ENCODE measurements at regions not wholly inside any gene's neighbourhood (a gene's known extent, or its start where the extent isn't known, plus 50 kb on each side); places are given as distances from the start of the nearest gene placed in this dataset.

DNA sequence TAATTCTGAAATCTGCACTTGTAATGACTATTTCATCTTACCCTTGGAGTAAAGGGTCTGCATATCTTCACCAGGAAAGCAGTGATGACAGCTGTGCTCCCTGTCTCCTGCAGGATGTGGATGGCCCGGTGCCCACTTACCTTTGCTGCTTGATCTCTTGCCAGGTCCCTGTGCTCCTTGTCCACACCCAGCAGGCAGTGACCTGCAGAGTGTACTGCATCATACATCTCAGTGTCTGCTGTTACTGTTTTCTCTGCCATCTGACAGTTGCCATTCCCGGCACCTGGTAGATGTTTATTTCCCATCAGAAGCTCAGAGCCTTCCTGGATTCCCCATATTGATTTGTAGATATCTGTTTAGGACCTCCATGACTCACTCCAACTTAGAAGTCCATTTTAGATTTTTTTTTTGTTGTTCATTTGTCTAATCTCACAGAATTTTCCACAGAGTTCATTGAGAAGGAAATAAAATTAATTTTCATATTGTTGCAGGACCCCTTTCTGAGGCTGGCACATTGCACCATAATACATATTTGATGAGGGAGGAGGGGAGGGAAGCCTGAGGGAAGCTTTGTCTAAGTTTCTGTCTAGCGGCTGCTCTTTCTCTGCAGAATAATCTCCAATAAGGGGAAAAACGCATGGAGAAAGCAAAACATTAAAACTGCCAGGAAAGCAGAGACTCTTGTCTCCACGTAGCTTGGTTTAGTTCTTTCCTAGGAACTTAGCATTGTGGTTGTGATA is 697.5 kb upstream of the RAB6C start:
- H3K4me3 ChIP-seq (ENCODE audit: low read depth, low read length), result no peak overlapping the region

DNA sequence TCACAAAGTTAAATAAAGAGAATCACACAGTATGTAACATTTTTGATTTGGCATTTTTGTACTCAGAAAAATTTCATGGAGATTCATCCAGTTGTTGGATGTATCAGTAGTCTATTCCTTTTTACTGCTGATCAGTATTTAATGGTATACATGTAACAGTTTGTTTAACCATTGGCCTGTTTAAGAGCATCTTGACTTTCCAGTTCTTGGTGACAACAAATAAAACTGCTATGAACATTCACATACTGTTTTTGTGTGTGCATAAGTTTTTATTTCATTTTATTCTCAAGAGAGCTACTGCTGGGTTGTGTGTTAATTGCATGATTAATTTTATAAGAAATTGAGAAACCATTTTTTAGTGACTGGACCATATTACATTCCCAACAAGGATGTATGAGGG is 694.5 kb upstream of the RAB6C start:
- H3K4me3 ChIP-seq (ENCODE audit: low read depth, low read length), result no peak overlapping the region

DNA sequence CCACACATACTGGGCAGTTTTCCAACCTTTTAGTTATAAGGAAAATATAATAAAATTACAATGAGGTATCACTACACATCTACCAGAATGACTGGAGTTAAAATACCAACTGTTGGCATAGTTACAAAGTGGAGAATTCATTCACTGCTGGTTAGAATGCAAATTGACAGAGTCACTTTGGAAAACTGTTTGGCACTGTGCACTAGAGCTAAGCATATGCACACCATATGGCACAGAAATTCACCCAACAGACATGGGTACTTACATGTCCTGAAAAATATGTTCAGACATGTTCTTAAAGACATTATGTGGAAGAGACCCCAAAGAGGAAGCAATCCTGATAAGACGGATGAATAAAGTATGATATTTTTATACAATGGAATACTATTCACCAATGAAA is 686.1 kb upstream of the RAB6C start:
- no peak overlapping the region for H3K4me3 ChIP-seq (ENCODE audit: low read depth, low read length)

DNA sequence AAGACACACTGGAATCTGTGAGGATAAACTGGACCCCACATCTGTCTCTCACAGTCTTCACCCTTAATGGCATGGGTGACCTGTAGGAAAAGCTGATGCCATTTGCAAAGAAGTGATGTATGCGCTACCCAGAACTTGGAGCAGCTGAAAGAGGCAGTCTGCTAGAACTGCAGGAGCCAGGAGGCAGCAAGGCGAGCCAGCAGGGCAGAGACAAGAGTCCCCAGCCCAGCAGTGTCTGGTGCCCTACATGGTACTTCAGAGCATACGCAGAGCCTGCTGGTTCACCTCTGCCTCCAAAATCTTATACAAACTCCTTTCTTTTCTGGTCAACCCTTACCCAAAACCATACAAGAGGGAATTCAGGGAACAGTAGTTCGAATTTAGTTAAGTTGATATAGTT is 683.1 kb upstream of the RAB6C start:
- no peak overlapping the region for H3K4me3 ChIP-seq (ENCODE audit: low read depth, low read length)

DNA sequence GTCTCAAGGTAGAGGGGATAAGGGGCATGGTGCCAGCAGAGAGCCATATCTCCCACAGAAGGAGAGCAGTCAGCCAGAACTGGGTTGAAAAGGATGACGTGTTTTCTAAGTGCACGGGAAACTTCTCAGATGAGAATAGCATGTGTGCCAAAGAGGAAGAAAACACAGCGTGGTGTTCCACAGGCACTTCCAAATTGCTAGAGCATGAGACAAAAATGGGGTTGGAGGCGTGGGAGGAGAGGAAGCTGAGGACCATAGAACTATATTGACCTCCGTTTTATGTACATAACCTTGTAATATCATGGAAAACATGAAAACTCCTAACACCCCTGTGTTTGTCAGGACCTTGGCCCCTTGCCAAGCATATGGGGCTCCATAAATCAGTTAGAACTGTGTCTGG is 682.7 kb upstream of the RAB6C start:
- H3K4me3 ChIP-seq (ENCODE audit: low read depth, low read length), result no peak overlapping the region

DNA sequence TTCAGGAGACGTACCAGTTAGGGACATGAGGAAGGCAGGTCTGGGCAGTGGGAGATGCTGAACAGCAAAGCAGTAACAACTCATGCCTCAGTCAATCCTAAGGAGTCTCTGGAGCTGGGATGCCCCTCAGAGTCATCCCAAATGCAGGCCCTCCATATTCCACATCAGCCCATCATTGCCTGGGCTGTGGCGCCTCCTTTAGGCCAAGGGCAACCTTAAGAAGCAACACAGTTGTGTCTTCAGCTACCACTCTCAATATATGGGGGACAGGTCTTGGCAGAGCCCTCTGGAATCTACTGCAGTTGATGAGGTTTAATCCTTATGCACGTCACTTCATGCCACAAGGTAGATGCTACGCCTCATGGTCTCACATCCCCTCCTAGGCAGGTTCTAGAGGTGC is 682.0 kb upstream of the RAB6C start:
- no peak overlapping the region for H3K4me3 ChIP-seq (ENCODE audit: low read depth, low read length)

DNA sequence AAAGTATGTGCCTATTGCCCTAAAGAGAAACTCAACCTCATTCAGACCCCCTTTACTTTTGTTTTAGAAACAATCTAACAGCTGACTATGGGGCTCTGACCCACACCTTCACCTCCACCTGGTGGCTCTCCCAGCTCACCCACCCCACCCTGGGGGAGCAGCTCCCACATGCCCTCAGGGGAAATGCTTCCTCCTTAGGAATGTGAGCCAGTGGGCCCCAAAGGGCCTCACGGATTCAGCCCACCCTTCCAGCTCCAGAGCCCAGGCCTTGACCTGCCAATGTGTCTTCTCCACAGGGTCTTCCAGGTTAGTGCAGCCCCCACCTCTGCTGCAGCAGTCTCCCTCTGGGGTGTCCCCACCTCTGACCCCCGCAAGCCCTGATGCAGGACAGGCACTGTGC is 680.1 kb upstream of the RAB6C start:
- H3K4me3 ChIP-seq (ENCODE audit: low read depth, low read length), result no peak overlapping the region

DNA sequence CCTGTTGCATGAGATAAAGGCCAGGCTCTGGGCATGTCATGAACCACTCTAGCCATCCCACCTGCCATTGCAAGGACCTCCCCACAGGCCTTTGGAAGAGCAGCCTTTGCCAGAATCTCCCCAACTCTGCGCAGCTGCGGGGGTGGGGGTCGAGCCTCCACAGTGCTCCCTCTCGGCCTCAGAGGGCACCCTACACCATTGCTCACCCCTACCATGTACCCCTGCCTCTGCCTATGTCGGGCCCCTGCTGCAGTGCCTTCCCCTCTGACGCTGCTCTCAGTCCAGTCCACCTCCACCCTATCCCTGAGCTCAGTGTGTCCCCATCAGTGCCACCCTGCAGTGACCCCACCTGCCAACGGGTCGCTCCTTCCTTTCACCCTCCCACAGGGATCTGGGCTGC is 679.7 kb upstream of the RAB6C start:
- no peak overlapping the region for H3K4me3 ChIP-seq (ENCODE audit: low read depth, low read length)

DNA sequence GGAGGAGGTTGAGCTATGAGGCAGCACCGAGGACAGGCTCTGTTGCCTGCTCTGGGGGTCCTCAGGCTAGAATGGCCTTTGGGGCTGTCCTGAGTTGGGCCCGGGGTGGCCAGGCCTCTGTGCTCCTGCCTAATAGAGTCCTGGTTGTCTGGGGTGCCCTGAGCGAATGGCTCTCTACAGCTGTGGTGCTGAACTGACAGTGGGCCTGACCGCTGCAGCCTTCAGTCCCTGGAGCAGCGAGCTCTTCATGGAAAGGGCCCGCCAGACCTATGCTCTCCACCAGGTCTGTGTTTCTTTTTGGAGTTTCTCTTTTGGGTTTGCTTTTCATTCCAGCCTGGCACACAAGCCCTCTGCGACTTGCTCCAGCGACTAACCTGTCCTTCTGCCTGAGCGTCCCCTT is 679.0 kb upstream of the RAB6C start:
- H3K4me3 ChIP-seq (ENCODE audit: low read depth, low read length), result no peak overlapping the region

DNA sequence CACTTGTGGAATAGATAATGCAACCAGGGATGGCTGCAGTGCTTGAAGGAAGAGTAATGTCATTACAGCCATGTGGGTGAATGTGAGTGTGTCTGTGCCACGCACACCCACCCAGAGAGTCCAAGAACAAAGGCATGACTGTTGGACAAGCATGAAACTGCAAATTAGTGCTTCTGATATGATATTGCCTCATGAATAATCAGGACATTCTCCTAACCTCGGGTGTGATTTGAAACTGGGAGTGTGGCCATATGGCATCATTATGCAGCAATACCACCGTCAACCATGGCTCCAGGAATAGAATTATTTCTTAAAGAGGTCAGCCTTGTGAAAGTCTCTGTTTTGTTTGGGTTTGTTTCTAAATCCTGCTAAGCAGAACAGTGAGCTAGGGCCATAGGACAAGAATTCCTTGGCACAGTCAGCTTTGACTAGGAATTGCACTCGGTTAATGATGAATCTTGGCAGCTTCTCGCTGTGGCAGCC is 678.0 kb upstream of the RAB6C start:
- H3K4me3 ChIP-seq (ENCODE audit: low read depth, low read length), result no peak overlapping the region

DNA sequence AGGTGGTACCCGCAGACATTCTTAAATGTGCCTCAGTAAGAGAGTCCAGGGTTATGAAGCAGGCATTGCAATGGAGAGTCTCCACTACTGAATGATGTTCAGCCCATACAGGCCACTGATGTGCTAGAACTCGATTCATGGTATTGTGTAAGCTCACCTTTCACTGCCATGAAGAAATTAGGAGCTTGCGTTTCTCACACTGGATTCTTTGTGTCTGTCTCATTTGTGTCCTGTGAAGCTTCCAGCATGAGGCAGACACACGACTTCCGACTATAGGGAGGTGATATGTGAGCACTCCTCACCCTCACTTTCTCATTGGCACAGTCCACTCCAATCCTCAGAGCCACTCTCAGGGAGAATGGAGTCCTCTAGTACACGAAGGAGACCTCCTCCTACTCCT is 677.4 kb upstream of the RAB6C start:
- H3K4me3 ChIP-seq (ENCODE audit: low read depth, low read length), result no peak overlapping the region

DNA sequence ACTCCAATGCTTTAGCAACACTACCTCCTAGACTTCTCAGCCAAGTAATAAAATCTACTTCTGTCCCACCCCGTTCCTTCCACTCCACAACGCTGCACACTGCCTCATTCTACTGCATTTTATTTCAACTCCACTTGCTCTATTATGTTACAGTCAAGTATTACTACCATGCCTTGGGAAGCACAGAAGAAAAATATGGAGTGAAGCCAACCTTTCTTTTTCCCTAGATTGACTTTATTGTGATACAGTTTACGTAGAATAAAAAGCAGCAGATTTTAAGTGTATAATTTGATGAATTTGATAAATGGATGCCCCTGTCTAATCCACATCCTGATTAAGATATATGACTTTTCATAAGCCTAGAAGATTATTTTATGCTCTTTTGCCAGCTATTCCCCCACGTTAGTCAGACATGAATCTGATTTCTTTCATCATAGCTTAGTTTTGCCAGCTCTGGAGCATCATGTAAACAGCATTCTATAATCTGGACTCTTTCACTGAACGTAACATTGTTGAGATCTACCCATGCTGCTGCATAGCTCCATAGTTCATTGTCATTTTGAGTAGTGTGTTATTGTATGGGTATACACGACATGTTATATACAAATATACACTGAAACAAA is 676.8 kb upstream of the RAB6C start:
- H3K4me3 ChIP-seq (ENCODE audit: low read depth, low read length), result no peak overlapping the region

DNA sequence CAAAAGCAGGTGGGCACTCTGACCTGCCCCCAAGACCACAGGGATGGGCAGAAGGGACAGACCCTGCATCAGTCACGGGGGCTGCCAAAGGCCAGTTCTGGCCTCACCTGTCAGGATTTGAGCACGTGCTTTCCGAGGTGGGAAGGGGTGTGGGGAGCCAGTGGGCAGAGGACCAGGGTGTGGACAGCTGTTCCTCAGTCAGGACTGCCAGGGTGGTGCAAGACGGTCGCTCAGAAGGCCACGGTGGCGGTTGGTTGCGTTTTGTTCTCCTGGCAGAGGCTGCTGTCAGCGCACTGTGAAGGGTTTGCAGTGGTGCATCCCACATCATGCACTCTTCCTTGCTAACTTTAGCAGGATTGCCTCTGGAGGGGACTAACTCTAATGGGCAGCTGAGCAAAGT is 665.3 kb upstream of the RAB6C start:
- no peak overlapping the region for H3K4me3 ChIP-seq (ENCODE audit: low read depth, low read length)

DNA sequence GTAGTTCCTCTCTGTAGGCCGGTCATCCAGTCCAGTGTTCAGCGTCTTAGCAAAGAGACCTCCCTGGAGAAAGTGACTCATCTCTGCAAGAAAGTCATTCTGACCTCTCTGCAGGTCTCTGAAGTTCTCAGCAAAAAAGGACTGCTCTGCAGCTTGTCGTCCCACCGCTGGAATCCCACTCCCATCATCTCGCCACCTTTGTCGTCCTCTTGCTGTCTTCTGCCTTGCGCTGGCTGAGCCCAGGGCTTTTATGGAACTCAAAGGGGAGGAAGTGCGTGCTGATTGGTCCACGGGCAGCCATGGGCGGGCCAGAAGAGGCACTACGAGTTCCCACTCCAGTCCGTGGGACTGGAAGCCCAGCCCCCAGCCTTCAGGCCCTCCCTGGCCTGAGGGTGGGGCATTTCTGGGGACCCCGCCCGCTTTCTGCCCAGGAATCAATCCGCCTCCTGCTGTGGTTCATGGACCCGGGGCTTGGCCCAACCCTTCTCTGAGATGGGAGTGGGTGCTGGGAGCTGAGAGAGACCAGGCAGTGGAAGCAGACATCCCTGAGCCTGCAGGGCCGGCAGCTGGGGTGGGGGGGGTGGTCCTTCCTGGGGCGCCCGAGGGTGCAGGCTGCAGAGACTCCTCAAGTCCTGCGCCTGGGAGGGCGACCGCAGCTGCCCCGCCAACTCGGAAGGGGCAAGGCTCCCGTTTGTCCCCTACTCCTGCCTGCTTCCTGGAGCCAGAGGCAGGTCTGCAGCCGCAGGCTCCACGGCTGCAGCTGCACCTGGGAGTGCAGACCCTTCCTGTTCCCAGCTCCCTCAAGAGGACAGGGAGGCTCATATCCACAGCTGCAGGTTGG is 660.7 kb upstream of the RAB6C start:
- H3K4me3 ChIP-seq (ENCODE audit: low read depth, low read length), result no peak overlapping the region

DNA sequence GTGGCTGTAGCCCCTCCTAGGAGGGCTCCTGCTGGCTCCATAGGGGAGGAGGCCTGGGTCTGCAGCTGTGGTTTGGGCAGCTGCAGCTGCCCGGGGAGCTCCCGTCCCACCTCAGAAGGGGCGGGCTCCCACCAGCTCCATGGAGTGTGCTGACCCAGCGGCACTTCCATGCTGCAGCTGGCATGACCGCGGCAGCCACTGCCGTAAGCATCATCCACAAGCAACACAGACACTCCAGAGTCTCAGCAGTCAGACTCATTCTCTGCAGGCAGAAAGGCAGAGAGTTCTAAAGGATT is 660.1 kb upstream of the RAB6C start:
- no peak overlapping the region for H3K4me3 ChIP-seq (ENCODE audit: low read depth, low read length)

DNA sequence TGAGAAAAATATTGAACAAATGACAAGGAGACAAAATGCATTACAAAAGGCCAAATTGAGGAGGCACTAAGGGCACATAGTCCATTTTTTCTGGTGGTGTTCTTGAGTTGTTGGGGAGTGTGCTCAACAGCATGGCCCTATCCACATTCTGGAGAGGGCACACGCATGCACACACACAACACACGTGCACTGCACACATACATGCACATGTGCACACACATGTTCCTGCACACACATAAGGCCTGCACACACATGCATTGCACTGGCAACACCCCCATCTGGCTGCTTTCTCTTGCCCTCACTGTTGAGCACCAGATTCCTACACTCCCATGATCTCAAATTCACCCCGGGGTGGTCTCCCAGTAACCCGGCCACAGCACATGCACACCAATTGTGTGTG is 659.2 kb upstream of the RAB6C start:
- no peak overlapping the region for H3K4me3 ChIP-seq (ENCODE audit: low read depth, low read length)

DNA sequence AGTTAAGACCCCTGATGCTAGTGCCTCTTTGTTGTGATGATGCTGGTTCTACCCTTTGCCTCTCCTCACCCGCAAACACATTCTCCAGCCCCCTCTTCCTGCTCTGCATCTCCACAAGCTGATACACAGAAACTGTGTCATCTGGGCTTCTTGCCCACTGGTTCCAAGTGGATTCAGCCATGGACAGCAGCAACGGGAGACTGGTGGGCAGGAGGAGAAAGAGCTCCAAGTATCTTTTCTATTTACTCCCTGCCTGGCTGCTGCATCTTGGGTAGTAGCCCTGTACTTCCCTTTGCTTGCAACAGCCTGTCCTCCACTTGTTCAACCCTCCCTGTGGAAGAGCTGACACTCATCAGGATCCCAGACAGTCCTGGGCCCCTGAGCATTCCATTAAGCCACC is 655.1 kb upstream of the RAB6C start:
- H3K4me3 ChIP-seq (ENCODE audit: low read depth, low read length), result no peak overlapping the region

DNA sequence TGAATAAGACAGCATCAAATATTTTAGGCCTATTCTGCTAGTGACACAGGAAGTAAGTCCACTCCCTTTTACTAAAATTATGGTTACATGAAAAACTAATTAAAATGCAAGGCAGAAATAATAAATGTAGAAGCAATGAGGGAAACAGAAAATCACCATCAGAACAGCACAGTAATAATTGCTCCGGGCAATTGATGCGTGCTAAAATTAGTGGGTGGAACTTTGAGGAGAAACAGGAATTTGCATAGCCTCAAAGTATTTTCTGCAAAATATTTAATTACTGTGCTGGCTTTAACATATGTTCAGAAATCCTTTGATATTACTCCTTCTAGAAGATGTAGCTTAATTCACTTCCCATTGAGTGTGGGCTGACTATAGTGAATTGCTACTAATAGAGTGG is 654.3 kb upstream of the RAB6C start:
- no peak overlapping the region for H3K4me3 ChIP-seq (ENCODE audit: low read depth, low read length)

DNA sequence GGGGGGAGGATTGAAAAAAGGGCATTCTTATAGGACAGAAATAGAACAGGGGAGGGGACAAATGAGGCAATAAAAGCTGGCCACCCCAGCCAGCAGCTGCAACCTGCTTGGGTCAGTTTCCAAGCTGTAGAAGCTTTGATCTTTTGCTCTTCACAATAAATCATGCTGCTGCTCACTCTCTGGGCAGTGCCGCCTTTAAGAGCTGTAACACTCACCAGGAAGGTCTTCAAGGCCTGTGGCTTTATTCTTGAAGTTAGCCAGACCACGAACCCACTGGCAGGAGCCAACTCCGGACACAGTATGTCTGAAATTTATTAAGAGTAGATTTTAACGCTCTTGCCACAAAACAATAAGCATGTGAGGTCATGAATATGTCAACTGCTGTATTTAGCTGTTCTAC is 649.9 kb upstream of the RAB6C start:
- no peak overlapping the region for H3K4me3 ChIP-seq (ENCODE audit: low read depth, low read length)

DNA sequence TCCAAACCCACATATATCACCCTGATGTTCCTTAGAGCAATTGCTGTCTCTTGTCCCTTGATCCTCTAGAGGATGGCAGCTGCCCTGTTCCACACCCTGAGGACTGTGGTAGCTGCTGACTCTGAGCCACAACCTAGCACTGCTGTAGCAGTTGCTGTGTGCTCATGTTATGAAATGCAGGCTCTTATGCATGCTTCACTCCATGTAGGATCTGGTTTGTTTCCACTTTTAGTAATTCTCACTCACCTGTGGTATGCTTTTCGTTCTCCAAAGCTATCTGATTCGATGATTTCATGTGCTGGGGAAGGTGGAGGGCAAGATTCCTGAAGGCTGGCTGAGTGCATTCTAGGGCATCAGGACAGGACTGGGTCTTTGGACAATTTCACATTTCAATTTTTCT is 649.0 kb upstream of the RAB6C start:
- H3K4me3 ChIP-seq (ENCODE audit: low read depth, low read length), result no peak overlapping the region

DNA sequence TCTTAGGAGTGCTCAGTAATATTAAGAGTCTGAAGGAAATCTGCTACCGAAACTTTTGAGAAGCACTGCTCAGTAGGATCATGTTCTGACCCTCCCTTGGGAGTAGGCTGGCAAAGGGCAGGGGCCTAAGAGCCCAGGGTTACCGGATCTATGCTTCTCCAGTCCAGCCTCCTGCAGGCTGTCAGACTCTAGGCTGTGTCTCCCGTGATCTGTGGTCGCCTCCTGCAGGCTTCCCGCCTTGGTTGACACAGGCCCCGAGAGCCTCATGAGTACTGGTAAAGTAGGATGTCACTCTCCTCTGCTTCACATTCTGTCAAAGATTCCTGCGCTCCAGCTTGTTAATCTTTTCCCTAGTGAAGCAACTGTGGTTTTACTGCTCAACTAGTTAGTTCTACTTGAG is 647.8 kb upstream of the RAB6C start:
- no peak overlapping the region for H3K4me3 ChIP-seq (ENCODE audit: low read depth, low read length)

DNA sequence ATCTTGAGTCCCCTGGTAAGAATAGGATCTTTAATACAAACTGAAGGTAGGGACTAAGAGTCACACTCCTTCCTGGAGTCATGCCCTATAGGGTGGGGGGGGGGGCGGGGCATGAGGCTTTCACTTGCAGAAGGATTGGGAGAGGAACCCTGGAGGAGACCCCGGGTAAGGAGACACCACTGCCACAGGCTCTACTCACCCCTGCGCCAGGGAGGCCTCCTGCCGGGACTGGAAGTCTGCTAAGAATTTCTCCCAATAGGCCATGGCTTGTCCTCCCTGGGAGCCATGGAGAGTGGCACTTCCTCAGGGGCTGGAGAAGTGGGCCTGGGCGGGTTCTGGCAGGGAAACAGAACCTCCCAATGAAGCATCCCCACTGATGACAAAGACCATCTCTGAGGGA is 645.3 kb upstream of the RAB6C start:
- no peak overlapping the region for H3K4me3 ChIP-seq (ENCODE audit: low read depth, low read length)

Data from iPS-11a (cell line).